ENCODE measurements at regions not wholly inside any gene's neighbourhood (a gene's known extent, or its start where the extent isn't known, plus 50 kb on each side); places are given as distances from the start of the nearest gene placed in this dataset.

DNA sequence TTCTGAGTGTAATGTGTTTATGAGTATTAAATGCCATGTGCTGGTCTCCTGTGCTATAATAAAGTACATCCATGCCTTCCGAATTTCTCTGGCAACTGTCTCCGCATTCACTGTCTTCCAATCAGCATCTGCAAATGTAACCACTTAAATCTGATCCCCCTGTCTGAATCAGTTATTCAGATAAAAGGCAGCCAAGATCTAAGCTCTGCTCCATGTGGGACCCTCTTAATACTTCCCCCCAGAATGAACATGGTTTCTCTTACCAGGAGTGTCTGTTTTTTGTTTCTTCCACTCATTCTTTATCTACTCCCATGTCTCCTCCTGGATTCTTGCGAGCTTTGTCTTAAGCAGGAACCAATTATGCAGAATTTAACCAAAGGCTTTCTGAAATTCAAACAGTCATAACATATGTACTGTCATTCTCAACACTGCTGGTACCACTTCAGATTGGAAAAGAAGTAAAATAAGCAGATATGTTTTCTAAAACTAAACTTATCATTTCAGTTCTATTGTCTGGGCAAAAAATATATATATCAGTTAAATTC lies 996.7 kb upstream of the FLRT2 start:
- no peak for DNase-seq (ENCODE audit: low read depth)

DNA sequence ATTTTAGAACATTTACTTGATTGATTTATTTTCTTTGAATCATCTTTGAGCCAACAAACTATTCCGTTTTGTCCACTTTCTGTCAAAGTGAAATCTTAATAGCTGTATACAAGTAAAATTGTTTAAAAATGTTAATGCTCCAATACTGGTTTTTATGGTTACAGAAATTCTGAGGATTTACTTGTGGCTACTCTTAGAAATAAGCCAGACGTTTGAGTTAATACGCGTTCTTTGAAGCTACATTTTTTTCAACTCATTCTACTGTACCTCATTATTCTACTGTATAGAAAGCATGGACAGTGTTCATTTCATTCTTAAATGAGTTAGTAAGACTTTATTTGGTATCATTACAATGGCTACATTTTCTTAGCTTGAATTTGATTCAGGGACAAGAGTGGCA lies 996.2 kb upstream of the FLRT2 start:
- DNase-seq (ENCODE audit: low read depth) = no peak

DNA sequence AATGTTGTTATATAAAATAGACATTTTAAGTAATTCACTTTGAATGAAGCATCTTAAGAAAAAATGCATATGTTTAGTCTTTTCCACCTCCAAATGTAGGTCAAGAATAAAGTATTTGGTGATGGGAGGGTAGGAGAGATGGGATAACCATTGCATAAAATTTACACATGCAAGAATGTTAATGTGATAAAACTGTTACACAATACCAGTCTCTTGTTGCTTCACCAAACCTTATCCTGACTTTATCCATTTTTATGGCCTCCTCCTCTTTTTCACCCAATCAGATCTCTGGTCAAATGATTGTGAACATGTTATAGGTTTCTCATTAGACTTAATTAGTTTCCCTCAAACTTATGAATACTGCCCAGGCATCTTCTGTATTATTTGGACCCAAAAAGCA lies 994.5 kb upstream of the FLRT2 start:
- no peak for DNase-seq (ENCODE audit: low read depth)

DNA sequence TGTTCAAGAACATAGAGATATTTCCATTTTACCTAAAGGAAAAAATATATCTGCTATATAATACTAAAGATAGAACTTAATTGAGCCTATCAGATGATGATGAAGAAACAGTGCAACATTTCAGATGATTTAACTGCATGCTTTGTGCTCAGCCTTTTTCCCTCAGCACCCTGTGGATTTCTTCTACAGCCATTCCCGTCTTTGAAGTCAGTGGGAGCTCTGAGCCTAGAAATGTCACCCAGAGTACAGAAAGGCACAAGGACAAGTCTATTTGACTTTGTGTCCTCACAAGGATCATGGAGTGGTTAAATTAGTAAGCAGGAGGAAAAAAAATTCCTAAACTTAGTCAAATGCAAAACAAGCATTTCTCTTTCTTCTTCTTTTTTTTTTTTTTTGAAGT lies 994.0 kb upstream of the FLRT2 start:
- no peak for DNase-seq (ENCODE audit: low read depth)

DNA sequence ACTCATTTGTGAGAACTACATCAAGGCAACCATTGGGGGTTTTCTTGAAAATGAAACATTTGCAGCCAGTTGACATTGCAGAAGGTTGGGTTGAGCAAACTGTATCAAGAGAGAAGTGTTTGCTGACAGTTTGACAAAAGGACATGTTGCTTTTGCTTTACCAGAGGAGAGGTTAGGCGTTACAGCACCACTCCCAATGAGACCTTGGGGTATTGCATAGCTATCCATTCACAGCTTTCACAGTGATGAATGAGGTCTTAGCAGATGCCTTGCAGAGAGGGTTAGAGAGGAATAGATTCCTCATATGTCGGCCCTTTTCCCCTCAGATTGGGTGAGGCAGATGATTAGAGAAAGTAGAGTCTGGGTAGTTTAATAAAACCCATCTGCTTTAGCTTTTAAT lies 988.9 kb upstream of the FLRT2 start:
- DNase-seq (ENCODE audit: low read depth) = no peak

DNA sequence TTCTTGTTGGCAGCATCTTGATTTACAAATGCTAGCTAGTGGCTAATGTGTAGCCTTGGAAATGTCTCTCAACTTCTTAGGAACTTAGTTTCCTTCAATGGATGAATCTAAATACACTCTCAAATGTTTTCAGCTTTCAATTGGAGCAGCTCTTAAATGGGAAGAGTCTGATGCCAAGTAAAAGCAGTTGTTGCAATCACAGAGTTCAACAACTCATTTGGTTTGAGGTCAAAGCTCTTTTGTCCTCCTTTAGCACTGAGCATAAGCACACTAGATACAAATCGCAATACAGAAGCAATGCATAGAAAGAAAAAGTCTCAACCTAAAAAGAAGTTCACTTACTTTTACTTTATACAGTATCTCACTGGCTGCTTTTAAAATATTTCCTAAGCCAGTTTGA lies 986.1 kb upstream of the FLRT2 start:
- DNase-seq (ENCODE audit: low read depth) = no peak

DNA sequence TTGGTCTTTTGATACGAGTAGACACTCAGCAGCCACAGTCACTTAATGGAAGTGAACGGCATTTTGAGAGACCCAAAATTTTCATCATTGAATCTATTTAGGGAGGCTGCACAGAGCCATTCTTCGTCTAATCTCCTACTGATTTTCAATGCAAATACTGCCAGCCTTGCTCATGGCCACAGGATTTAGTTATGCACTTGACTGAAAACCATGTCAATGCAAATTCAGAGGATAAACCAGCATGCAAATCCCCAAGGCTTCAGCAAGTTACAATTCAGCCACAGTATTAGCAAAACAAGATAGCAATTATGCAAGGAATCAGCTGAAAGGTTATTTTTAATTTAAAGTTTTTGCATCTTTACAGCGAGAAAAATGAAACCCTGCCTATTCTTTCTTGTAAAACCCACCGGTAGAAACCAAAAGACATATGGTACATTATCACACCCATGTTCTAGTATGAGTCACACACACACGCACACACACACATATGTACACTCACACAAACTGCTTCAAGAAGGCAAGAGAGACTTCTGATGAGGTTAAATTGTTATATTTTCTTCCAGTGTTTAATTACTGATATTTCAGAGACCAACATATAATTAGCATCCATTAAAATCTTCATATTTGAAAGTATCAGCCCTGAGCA lies 985.3 kb upstream of the FLRT2 start:
- DNase-seq (ENCODE audit: low read depth) = no peak

DNA sequence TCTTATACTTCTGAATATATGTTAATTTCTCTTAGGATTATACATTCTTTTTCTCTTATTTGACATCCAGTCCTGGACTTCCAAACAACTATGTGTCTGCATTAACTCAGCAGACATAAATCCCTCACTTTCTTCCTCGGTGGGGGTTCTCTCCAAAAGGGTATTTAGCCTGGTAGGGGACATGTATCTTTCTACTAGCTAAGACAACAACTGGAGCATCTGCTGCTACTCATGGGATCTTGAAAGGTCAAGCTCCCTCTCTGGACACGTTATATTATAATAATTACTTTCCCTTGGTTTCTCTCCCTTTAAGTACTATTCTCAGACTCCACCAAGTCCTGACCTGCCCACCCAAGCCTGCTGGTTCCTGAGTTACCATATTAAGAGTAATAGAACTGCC lies 983.7 kb upstream of the FLRT2 start:
- DNase-seq (ENCODE audit: low read depth) = no peak

DNA sequence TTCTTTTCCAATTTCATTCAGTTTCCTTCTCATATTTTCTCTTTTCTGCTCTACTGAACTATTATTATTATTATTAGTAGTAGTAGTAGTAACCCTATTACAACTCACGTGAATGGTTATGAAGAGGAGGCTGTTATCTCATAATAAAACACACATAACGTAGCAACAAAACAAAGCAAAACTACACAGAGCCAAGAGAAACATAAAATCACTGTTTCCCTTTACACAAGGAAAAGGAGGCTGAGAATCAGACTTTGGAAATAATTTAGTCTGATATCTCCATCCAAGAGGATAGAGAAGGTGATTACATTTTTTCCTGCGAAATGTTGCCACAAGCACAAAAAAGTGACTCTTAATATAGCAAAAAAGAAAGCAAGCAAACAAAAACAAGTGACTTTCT lies 975.8 kb upstream of the FLRT2 start:
- DNase-seq (ENCODE audit: low read depth) = no peak

DNA sequence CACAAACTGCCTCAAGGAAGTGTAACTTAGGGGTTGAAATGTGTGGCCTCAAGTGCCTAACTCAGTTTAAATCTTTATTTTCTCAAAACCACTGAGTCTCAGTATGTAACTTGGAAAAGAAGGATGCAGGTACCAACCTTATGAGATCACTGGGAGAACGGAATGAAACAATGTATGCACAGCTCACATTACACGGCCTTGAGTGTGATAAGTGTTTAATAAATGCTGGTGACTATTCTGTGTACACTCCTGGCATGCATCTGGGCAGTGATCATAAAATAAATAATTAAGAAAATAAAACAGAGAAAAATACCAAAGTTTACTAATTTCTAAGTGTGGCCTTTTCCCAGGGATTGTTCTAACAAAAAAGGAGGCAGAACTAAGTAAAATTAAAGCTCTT lies 974.5 kb upstream of the FLRT2 start:
- no peak for DNase-seq (ENCODE audit: low read depth)

DNA sequence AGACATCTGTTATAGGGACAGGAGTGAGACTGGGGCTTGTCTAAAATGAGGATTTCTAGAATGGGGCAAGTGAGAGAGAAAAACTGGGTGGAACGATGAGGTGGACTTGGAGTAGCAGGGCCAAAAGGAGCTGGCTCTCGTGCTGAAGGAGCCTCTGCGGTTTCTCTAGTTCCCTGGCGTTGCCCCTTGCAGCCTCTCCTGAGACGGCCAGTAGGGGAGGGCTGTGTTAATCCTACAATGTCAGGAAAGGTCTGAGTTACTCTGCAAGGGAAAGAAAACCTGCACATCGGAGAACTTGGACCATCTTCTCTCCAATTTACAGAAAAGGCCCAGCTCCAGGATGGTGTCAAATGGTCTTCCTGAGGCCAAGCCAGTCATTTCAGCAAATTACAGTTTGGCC lies 963.8 kb upstream of the FLRT2 start:
- DNase-seq (ENCODE audit: low read depth) = no peak

DNA sequence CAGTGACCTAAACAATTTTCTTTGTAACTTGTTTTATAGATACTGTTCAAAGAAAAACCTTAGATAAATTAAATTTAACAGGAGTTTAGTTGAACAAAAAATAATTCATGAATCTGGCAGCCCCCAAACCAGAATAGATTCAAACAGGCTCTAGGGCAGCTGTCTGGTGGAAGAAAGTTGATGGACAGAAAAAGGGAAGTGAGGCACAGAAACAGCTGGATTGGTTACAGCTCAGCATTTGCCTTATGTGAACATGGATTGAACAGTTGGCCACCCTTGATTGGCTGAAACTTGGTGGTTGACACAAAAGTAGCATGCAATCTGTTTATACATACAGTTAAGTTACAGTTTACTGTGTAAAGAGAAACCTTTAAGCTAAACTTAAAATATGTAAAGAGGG lies 954.3 kb upstream of the FLRT2 start:
- DNase-seq (ENCODE audit: low read depth) = no peak

DNA sequence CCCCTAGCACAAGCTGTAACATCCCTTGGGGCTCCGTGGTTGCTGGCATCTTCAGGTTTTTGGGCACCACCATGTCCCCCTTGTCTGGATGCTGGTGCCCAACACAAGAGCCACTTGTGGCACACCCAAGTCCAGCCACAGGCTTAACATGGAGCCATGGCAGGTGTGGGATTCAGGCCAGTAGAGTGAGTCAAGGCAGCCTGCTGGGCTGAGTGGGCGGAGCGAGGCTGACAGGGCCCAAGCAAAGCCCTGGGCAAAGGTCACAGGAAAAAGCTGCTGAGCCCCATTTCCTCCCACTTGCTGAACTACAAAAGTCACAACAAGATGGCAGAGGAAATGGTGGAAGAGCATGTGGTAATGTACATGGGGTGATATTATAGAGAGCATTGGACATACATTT lies 950.7 kb upstream of the FLRT2 start:
- DNase-seq (ENCODE audit: low read depth) = no peak

DNA sequence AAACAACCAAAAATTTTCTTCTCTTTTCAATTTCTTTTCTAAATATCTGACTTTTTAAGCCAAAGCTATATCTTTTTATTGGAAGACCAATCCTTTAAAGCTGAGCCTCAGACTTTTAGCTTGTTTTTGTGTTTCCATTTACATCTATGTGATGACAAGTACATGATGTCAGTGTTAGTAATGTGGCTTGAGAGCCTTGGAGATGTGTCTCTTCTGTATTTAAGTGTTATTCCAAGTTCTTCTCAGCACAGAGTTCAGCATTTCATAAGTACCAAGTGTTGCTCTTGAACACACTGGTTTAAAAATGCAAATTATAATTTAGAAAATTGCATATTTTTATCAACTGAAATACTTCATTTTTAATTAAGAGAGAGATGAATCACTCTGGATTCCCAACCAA lies 948.9 kb upstream of the FLRT2 start:
- no peak for DNase-seq (ENCODE audit: low read depth)

DNA sequence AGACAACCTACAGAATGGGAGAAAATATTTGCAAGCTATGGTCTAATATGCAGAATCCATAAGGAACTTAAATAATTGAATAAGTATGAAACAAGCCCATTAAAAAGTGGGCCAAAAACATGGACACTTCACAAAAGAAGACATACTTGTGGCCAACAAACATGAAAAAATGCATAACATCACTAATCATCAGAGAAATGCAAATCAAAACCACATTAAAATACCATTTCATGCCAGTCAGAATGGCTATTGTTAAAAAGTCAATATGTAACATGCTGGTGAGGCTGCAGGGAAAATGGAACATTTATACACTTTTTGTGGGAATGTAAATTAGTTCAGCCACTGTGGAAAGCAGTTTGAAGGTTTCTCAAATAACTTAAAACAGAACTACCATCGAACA lies 945.4 kb upstream of the FLRT2 start:
- DNase-seq (ENCODE audit: low read depth) = no peak

DNA sequence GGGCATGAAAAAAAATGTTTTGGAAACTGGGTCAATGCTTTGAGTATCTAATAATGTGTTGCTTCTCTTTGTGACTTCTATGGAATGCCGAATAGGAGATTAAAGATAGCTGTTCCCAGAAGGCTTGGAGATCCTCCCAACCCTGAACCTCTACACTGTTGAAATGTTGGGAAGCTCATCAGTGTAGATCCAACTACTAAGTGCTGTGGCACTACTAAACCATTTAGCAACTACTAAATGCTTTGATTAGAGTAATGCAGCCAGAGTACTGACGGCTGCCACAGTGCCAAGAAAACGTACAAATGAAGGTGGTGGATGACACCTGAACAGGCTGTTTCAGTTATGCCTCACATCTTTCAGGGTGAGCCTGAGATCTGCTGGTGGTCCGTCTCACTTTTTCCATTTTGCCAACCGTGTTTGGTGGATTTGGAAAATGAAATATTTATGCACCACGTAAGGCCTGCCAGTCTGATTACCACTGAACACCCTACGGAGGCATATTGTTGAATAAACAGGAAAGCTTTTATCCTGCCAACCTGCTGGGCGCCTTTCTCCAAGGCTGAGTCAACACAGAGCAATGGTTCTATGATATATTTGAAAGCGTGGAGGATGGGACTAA lies 938.0 kb upstream of the FLRT2 start:
- DNase-seq (ENCODE audit: low read depth) = no peak

DNA sequence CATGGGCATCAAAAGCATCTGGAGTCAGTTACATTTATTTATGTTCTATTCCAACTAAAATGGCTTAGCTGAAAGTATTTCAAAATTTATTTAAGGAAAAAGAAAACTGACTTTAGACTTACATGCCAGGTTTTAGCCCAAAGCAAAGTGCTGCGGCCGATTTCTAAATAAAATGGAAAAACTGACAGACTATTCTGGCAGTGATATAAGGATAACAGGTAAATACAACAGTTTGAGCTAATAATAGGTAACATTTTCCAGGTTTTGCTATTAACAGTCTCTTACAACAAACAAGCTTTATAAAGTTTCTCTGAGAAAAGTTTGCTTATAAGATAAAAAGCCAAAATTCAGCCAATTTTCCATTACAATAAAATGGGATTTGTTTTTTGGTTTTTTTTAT lies 937.2 kb upstream of the FLRT2 start:
- DNase-seq (ENCODE audit: low read depth) = no peak

DNA sequence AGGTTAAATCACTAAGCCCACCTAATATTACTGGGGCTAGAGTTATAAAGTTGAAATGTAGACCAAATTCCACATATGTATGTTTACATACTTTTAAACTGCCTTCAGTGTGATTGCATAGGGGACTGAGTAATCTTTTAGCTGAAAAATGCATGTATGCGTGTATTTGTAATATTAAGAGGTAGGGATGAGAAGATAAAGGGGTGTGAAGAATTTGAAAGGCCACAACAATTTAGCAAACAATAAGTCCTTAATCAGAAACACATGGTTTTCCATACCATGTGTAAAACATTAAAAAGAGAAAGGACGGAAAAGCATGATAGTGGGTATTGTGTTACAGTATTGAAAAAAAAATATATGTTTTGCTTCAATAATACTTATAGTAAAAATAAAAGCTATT lies 919.9 kb upstream of the FLRT2 start:
- DNase-seq (ENCODE audit: low read depth) = no peak

DNA sequence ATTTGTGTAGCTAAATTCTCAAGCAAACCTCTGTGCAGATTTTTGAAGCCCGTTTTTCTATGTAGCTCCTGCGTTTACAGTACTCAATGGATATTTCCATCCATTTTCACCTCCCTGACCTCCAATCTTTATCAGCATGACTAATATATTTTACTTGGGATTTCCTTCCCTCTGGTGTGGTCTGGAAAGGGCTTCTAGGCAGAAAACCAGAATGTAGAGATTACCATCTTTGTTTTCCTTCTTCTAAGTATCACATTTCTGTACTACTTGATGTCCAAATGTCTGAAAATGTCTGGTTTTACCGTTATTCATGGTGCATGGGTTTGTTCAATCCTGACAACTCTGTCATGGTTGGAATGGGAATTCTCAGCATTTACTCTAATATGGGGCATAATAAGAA lies 907.6 kb upstream of the FLRT2 start:
- no peak for DNase-seq (ENCODE audit: low read depth)

DNA sequence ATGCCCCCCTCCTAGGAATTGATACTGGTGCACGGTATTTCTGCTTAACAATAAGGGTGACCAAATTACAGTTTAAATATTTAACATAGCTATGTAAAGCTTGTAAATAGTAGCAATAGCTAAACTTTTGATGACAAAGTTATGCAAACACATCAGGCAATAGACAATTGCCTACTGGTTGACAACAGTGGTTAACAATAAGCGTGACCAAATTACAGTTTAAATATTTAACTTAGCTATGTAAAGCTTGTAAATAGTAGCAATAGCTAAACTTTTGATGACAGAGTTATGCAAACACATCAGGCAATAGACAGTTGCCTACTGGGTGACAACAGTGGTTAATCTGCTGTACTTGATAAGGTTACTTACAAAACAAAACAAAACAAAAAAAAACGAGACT lies 886.5 kb upstream of the FLRT2 start:
- DNase-seq (ENCODE audit: low read depth) = no peak

DNA sequence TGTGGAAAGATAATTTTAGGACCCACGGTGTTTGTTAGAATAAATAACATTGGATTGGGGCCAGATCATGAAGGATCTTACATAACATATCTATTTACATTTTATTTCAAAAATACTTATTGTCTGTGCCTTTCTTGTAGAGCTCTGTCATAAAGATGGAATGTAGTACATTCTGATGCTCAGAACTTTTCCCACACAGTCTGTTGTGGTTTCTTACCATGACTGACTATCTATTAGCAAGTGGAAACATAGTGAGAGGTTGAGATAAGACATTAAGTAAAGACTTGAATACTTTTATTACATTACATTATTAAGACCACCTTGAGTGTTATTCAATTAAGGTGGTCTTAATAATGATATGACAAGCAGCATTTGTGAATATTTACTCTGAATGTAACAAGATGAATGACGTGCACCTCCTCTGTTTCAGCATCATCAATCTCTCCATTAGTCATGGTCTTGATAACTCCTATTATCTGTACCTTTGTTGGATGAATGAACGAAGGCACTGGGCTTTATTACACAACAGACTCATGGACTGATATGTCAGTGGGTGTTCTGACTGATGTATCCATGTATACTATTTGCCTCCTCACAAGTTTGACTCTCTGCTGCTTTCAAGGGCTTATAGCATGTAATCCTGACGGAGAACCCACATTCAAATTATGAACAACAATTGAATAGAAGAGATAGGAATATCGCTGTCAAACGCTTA lies 883.0 kb upstream of the FLRT2 start:
- no peak for DNase-seq (ENCODE audit: low read depth)

DNA sequence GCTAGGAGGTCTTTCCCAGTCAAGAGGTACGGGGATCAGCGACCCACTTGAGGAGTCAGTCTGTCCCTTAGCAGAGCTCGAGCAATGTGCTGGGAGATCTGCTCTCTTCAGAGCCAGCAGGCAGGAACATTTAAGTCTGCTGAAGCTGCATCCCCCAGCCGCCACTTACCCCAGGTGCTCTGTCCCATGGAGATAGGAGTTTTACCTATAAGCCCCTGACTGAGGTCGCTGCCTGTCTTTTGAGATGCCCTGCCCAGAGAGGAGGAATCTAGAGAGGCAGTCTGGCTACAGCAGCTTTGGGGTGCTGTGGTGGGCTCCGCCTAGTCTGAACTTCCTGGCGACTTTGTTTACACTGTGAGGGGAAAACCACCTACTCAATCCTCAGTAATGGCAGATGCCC lies 874.9 kb upstream of the FLRT2 start:
- no peak for DNase-seq (ENCODE audit: low read depth)

DNA sequence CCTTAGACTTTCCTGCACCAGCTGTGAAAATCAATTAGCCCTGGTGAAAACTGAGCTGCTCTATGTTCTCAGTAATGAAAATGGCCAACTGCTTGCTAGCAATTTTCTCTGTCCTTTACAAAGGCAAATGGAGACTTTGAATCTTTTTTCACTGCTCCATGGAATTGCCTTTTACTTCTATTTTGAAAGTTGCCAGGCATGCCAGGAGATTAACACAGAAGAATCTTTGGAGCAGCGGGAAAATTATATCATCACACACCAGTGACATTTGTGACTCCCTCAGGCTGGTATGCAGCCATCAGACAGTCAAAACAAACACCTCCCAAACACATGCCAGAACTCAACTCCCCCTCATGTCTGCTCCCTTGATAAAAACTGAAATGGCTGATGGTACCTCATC lies 872.0 kb upstream of the FLRT2 start:
- no peak for DNase-seq (ENCODE audit: low read depth)

DNA sequence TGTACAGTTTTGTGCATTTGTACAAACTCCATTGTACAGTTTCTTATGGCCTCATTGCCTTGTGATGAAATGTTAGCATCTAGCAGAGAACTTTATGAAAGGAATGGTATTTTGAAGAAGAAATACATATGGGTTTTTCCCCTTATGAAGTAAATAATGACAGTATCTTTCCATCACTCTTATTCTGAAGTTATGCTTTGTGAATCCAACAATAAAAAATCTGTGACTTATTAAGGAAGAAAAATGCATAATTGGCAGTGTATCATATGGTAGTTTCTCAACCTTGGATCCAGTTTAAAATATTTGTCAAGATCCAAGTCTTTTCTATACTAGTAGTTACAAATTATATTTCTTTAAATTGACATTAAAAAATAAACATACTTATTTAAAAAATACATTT lies 859.1 kb upstream of the FLRT2 start:
- DNase-seq (ENCODE audit: low read depth) = no peak
